HG02981 (cell line): ENCODE measurements at regions not wholly inside any gene's neighbourhood (a gene's known extent, or its start where the extent isn't known, plus 50 kb on each side); places are given as distances from the start of the nearest gene placed in this dataset.
"Not testable (repeated sequence)": the region's sequence is repeated elsewhere in the genome, so short reads cannot be mapped to it uniquely, and the experiment has no call there.

Experiments
- ATAC-seq: cut with Tn5 transposase; IDR thresholded peaks from one replicate; pipeline ENCODE4 v1.9.1; 2021; ENCODE audit warnings: mild to moderate bottlenecking, moderate library complexity; ENCODE audit not compliant: unreplicated experiment

DNA sequence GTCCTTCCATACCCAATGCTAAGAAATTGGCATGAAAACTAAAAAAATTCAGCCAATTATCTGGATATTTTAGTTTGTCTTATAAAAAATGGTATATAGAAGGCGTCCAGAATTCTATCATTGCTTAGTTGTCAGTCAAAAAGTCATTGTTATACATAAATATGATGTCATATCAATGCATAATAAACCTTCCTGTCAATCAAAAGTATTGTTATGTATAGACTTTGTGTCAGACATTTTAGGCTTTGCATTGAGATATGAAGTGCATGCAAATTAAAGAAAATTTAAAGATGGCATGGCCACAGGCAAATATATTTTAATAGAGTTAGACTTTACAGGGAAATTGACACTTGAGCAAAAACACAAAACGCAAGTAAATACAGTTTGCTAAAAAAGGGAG, 173.4 kb upstream of the FANCL start:
- no peak for ATAC-seq

DNA sequence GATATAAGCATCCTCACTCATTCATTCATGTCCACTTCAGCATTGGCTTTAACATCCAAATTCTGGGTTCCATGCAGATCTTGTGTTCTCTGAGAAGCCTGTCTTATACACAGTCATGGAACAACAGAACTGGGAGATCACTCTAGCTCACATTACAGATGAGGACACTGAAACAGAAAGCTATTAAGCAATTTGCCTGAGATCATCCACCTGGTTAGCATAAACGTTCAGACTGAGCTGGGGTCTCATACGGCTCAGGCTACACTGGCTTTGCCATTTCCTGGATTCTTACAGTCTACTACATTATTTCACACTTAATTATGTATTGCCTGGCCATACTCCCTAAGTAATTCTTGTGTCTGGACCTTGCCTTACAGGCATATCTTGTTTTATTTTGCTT, 169.4 kb upstream of the FANCL start:
- no peak for ATAC-seq

DNA sequence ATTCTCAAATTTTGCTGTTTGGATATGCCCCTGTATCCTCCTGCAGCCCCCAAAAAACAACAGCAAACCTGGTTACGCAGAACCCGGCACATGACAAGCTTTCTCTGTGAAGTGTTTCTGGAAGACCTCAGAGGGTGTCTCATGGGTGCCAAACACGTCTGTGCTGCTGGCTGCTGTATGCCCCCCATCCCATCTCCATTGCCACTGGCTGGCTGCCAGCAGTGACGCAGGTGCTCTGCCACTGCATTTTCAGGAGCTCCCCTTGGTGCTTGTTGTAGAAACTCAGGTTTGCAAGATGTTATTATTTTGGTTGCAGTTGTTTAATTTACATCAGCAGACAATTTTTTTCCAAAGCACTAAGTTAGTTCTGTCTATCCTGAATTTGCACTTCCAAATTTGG, 166.4 kb upstream of the FANCL start:
- no peak for ATAC-seq

DNA sequence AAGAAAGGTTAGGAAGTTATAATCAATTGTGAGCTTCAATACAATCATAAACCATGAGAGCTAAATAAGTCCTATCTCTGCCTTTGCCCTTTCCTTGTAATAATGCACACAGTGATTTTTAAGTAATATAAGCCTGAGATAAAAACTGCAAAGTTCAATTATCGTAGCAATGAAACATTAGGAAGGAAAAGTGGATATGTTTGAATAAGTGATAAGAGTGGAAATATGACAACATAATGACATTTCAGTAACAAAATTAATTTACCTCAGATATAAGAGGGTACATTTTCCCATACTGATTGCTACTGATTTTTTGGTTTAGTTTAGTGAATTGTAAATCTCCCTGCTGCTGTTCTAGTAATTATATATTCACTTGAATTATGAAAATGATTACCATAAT, 164.2 kb upstream of the FANCL start:
- ATAC-seq = no peak

DNA sequence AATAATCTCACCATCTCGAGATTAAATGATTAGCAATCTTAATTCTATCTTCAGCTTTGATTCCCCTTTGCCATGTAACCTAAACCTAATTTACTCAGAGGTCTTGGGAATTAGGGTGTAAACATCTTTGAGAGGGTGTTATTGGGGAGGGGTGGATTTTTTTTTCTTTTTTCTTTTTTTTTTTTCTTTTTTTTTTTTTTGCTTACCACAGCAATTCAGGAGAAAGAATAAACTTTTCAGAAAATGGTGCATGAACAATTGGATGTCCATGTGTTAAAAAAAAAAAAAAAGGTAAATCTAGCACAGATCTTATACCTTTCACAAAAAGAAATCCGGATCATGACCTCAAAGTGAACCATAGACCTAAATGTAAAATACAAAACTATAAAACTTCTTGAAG, 160.8 kb upstream of the FANCL start:
- no peak for ATAC-seq

DNA sequence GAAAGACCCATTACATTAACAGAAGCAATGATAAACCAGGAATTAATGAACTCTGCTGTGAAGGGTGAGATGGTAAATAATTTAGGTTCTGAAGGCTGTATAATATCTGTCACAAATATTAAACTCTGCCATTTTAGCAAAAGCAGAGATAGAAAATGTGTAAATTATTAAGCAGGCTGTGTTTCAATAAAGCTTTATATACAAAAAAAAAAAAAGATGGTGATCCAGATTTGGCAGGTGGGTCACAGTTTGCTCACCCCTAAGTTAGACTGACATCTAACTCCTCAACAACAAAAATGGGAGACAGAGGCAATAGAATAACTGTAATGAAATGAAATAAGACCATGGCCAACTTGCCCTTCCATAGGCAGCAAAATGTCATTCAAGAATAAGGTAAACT, 157.3 kb upstream of the FANCL start:
- no peak for ATAC-seq

DNA sequence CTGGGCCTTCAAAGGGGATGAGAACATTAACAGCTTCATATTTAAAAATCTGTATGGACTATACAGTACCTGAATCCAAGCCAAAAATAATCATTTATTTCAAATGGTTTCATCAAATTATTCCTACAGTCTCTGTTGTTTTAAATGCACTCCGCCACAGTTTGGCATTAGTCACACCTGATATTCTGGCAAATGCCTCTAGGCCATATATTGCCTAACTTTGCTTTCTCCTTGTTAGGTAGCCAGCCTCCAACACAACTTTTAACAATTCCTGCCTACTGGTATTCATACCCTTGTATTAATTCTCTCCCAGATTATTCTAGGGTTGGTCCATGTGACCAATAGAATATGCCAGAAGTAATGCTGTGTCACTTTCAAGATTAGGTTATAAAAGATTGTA, 146.6 kb upstream of the FANCL start:
- ATAC-seq = no peak

DNA sequence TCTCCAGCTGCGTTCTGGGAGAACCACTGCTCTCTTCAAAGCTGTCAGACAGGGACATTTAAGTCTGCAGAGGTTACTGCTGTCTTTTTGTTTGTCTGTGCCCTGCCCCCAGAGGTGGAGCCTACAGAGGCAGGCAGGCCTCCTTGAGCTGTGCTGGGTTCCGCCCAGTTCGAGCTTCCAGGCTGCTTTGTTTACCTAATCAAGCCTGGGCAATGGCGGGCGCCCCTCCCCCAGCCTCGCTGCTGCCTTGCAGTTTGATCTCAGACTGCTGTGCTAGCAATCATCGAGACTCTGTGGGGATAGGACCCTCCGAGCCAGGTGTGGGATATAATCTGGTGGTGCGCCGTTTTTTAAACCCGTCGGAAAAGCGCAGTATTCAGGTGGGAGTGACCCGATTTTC, 145.8 kb upstream of the FANCL start:
- ATAC-seq = not testable (repeated sequence)

DNA sequence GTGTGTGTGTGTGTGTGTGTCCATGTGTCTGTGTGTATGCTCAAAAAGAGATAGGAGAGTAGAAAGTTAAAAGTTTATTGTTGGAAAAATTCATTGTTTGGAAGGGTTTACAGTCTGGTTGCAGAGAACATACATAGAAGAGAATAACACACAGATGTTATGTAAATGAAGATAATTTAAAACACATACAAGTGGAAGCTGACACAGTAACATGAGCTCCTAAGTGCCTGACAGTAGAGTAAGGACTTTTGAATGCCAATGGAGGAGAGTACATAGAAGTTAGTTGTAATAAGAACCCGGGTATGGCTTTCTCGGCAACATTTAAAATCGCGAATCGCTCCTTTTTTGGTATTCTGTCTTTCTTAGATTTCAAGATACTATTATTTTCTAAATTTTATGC, 137.0 kb upstream of the FANCL start:
- ATAC-seq = no peak

DNA sequence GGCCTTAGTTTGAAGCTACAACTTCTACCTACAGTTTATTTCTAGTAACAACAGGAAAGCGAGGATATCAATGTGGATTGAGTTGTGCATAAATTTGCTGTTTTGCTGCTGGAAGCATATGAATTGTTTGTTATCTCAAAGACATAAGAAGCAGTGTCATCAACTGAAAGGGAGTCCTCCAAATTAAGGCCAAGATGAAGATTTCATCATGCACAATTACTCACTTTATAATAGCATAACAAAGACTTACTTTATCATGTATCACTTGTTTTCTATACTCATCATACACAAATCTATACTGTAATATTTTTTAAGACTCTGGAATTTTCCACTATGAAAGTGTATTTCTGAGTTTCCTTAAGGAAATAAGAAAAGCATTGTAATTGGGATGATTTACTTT, 136.1 kb upstream of the FANCL start:
- no peak for ATAC-seq

DNA sequence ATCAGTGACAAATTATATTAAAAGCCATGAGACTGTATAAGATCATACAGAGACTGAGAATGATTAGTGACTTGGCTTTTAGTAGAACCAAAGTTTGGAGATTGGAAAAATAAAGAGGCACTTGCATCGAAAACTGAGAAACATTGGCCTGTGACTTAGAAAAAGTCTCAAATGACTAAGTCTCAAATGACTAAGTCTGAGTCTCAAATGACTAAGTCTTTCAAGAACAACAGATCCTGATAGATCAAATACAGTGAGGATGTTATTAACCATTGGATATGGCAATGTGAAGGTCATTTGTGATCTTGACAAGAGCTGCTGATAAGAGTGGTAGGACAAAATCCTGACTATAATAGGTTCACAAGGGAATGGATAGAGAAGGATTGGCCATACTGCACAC, 135.5 kb upstream of the FANCL start:
- peak; percentile 61 for ATAC-seq

DNA sequence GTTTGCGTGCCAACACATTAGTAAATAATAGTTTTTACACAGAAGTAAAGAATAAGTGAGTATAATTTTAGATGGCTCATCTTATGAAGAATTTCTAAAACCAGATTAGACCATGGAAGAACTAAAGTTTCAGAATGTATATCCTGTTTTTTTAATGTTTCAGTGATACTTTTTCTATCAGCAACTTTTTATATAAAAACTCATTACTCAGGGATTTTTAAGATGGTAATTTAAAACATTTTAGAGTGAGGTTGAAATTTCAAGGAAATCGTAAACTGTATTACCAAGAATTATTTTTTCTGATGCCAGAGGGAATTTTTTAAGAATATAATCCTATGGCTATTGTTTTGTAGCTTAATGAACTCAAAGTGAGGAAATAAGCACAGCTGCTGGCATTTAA, 128.5 kb upstream of the FANCL start:
- ATAC-seq = no peak

DNA sequence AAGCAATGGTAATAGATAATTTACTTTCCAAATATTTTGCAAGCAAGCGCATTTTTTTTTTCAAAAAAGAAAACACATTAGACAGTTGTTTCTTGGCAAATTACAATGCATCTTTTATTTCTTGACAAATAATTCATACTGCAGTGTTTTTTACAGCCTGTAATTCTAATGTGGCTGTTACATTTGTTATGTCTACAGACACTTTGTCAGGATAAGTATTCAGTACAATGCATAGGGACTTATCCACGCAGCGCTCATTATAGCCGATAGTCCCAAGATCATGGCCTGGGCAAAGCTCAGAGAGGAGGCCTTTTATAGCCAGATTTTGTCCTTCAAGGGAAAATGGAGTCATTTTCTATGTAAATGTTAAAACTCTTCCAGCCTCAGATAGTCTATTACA, 123.0 kb upstream of the FANCL start:
- ATAC-seq = no peak

DNA sequence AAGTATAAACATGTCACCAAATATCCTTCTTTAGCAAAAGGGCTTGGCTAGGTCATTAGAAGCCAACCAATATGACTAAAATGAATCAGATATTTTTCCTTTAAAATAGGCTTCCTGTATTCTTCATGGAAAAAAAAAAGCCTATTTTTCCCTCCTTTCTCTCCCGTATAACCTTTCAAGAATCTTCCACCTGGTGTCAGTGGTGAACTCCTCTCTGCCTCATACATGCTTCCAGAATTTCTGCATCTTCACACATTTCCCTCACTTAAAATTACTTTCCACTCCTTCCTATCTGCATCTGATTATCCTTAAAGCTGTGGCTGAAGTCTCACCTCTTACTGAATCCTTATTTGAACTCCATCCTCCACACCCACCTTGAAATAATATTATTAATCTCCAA, 116.9 kb upstream of the FANCL start:
- no peak for ATAC-seq

DNA sequence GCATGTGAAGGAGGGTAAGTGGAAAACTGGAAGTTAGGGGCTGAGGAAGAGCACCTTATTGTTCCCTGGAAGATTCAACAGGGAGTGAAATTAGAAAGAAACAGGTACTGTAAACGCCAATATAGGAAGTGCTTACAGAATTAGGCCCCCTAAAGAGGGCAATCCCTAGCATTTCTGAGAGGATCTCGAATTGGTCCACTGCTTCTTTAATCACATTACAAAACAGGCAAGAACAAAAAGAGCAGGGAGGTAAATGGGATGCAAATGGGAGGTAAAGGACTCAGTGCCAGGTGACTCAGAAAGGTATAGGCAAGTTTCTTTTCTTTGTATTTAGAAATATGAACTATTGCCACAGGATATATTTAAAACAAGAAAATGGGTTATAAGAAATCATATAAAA, 116.4 kb upstream of the FANCL start:
- ATAC-seq = no peak

DNA sequence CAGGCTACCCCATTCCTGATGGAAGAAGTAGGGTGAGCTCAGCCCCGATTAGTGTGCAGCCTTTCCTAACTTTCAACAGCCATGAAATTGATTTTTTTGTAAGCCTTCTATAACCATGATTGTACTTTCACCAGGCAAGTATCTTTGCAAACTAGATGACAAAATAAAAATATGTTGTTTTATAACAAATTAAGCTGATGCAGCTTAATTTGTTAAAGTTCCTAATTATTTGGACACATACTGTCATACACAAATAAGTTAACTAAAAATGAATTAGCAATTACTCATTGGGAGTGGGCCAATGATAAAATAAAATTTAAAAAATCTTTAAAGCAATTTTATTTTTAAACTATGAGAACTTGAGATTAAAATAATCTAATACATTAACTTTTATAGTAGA, 113.1 kb upstream of the FANCL start:
- ATAC-seq = no peak

DNA sequence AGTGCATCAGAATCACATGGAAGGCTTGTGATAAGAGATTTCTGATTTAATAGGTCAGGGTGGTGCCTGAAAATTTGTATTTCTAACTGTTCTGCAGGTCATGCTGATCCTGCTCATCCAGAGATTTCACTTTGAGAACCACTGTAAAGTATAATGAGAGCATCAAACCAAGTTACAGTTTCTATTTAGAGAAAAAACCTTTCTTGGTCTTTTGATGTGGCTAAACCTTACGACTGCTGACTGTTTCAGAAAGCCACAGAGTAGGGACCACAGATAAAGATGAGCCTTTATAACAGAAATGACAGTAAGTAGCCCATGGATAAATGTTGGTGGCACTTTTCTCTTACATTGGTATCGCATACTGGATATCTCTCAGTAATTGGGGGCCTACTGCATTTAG, 109.4 kb upstream of the FANCL start:
- ATAC-seq = peak; percentile 88

DNA sequence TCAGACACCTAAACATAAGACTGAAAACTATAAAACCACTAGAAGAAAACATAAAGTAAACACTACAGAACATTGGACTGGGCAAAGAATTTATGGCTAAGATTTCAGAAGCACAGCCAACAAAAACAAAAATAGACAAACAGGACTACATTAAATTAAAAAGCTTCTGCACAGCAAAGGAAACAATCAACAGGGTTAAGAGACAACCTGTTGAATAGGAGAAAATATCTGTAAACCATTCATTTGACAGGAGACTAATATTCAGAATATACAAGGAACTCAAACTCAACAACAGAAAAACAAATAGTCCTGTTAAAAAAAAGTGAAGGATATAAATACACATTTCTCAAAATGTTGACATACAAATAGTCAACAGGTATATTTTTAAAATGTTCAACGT, 106.7 kb upstream of the FANCL start:
- no peak for ATAC-seq

DNA sequence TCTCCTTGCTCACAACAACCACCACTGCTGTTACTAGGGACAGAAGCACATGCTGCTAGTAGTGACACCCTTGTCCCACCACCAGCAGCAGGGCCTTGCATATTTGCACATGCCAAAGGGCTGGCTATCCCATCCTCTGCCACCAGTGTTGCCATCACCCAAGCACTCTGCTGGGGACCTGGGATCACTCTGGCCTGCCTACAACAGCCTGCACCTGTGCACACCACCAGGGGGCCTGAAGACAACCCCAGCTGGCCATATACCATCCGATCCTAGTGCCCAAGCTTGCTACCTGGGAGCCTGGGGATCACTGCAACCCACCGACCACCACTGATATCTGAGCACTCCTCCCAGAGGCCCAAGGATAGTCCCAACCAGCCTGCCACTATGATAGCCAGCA, 99.9 kb upstream of the FANCL start:
- no peak for ATAC-seq

DNA sequence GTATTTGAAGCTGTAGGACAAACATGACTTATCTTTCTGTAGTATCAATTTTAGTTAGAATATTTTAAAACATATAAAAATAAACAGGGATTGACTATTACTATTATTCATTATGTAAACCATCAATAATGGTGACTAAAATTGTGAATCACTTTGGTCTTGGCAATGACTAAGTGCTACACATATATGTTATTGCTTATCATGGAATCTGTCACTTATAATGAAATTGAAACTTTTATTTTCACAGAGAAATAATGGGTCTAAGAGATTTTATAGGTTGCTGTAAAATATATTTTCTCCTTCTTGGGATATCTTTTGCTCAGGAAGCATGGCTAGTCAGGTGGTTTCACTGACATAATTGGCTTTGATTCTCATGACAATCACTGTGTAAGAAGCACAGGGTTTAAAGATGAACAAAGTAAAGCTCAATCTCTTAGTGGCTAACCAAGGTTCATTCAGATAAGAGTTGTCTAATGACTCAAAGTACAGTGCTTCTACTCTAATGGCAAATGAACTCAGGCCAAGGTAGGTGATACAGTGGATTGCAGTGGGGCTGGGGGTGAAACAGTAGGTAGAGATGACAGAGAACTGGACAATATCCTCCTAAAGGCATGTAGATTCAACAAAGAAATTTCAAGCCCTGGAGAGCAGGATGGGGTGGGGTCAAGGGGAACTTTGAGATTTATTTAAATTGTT, 98.6 kb upstream of the FANCL start:
- ATAC-seq = no peak

DNA sequence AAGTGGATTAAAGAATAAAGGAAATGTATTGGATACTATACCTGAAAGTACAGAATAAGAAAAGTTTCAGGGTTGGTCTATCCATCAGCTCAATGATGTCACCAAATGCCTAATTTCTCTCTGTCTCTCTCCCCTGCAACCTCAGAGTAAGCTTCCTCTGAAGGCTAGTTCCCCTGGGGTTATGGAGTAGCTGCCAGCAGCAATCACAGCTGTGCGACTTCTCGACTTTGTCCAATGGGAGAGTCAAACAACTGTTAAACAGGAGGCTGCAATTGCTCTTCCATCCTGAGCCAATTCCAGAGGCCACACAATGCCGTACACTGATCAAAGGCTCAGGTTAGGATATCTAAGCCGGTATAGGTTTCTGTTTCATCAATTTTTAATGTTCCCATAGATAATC, 95.3 kb upstream of the FANCL start:
- ATAC-seq = no peak

DNA sequence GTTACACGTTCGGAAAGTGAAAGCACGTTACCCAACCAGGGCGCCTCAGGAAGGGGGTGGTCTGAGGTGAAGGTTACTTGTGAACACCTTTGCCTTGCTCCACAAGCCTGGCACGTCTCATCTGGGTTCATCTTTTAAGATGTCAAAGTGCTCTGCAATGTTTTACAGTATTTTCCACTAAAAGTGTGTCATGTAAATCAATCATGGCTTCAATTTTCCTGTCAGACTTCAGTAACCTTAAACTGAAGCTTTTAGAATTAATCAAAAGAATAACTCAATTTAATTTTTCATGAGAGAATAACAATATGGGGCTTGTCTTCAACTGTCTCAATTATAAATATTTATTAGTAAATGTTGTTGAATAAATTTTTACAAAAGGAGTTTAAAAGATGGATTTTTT, 93.3 kb upstream of the FANCL start:
- no peak for ATAC-seq

DNA sequence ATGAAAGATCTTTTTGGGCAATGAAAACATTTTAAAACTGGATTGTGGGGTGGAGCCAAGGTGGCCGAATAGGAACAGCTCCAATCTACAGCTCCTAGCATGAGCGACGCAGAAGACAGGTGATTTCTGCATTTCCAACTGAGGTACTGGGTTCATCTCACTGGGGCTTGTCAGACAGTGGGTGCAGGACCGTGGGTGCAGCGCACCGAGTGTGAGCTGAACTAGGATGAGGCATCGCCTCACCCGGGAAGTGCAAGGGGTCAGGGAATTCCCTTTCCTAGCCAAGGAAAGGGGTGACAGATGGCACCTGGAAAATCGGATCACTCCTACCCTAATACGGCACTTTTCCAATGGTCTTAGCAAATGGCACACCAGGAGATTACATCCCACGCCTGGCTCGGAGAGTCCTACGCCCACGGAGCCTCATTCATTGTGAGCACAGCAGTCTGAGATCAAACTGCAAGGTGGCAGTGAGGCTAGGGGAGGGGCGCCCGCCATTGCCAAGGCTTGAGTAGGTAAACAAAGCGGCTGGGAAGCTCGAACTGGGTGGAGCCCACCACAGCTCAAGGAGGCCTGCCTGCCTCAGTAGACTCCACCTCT, 84.3 kb upstream of the FANCL start:
- not testable (repeated sequence) for ATAC-seq
